GM12864 (cell line): ENCODE measurements at regions not wholly inside any gene's neighbourhood (a gene's known extent, or its start where the extent isn't known, plus 50 kb on each side); places are given as distances from the start of the nearest gene placed in this dataset.

Experiments used
- DNase-seq: peaks from one replicate; pipeline ENCODE4 v3.0.0-alpha.2; 2011; ENCODE audit warnings: low read depth
- H3K4me3 ChIP-seq: 2 replicates; pipeline ENCODE4 v1.5.1; 2011; ENCODE audit warnings: mild to moderate bottlenecking, low read depth, low read length, control low read depth
- CTCF ChIP-seq: IDR thresholded peaks from 2 replicates; pipeline ENCODE4 v1.5.1; 2011; ENCODE audit warnings: low read depth, mild to moderate bottlenecking, moderate library complexity, low read length, control low read depth, inconsistent platforms; ENCODE audit errors: missing control alignments

GRCh38 chr18:27899893-27900292 is 277.0 kb downstream of the CDH2 start:
- DNase-seq = no peak
- no peak overlapping the region for H3K4me3 ChIP-seq
- TF ChIP-seq CTCF = no peak

GRCh38 chr18:27894746-27895145 is 282.2 kb downstream of the CDH2 start:
- DNase-seq = no peak
- no peak overlapping the region for H3K4me3 ChIP-seq
- TF ChIP-seq CTCF = no peak

GRCh38 chr18:27887711-27888495 is 289.0 kb downstream of the CDH2 start:
- no peak overlapping the region for H3K4me3 ChIP-seq
- no peak for TF ChIP-seq CTCF
- DNase-seq = no peak

GRCh38 chr18:27887287-27887686 is 289.6 kb downstream of the CDH2 start:
- TF ChIP-seq CTCF = no peak
- H3K4me3 ChIP-seq = no peak overlapping the region
- DNase-seq = no peak

- H3K4me3 ChIP-seq = no peak overlapping the region
- TF ChIP-seq CTCF = no peak
- DNase-seq = no peak
Measured at GRCh38 chr18:27879540-27879939, 297.4 kb downstream of the CDH2 start.

GRCh38 chr18:27871726-27872125 is 305.2 kb downstream of the CDH2 start:
- no peak overlapping the region for H3K4me3 ChIP-seq
- no peak for TF ChIP-seq CTCF
- DNase-seq = no peak

- H3K4me3 ChIP-seq = no peak overlapping the region
Measured at GRCh38 chr18:27869735-27870134, 307.2 kb downstream of the CDH2 start.

More at GRCh38 chr18:27869735-27870134, 307.2 kb downstream of the CDH2 start:
- no peak for DNase-seq
- TF ChIP-seq CTCF = no peak
